Tibial artery (tissue), 4 donors: ENCODE measurements at regions not wholly inside any gene's neighbourhood (a gene's known extent, or its start where the extent isn't known, plus 50 kb on each side); places are given as distances from the start of the nearest gene placed in this dataset.

Experiments used
- DNase-seq, 2 donors: peaks; one replicate each; pipeline ENCODE4 v3.0.0-alpha.2; 2019
- H3K27ac ChIP-seq, 2 donors: fragments of 200-600 bp; sonication (generic) in 1 of 2; 1 replicate in 1 of 2; 2 replicates in 1 of 2; pipeline ENCODE4 v1.5.1; 2018 to 2019; ENCODE audit warnings: mild to moderate bottlenecking in 1 of 2
- H3K27me3 ChIP-seq, 2 donors: fragments of 200-600 bp; sonication (generic) in 1 of 2; one replicate each; pipeline versions ENCODE4 v1.5.1 to v1.6.0; 2016 to 2019
- H3K36me3 ChIP-seq, 3 donors: fragments of 200-600 bp; sonication (generic) in 2 of 3; one replicate each; pipeline ENCODE4 v1.5.1; 2016 to 2019; ENCODE audit warnings: mild to moderate bottlenecking in 2 of 3
- H3K4me1 ChIP-seq, 4 donors: fragments of 200-600 bp; sonication (generic) in 2 of 4; 1 replicate in 3 of 4; 2 replicates in 1 of 4; pipeline ENCODE4 v1.5.1; 2016 to 2019
- H3K4me3 ChIP-seq, 2 donors: fragments of 200-600 bp; sonication (generic) in 1 of 2; 1 replicate in 1 of 2; 2 replicates in 1 of 2; pipeline ENCODE4 v1.5.1; 2018 to 2019; ENCODE audit warnings: mild to moderate bottlenecking in 2 of 2
- H3K9me3 ChIP-seq, 3 donors: fragments of 200-600 bp; sonication (generic) in 1 of 3; one replicate each; pipeline ENCODE4 v1.5.1; 2016 to 2019
- intact Hi-C: fragments of 100-400 bp; cut with DNase I; formaldehyde crosslinking; loops from one replicate; pipeline ENCODE4 v1.15.0; 2023; ENCODE audit warnings: low total_unique reads
- TF ChIP-seq, protein P1 (sequence below), 2 experiments: fragments of 200-600 bp in 1 of 2; fragments of 450-650 bp in 1 of 2; IDR thresholded peaks; one replicate each; pipeline ENCODE4 v1.5.1; 2017 to 2019; ENCODE audit warnings: antibody characterized with exemption in 2 of 2, mild to moderate bottlenecking in 1 of 2, moderate library complexity in 1 of 2

DNA sequence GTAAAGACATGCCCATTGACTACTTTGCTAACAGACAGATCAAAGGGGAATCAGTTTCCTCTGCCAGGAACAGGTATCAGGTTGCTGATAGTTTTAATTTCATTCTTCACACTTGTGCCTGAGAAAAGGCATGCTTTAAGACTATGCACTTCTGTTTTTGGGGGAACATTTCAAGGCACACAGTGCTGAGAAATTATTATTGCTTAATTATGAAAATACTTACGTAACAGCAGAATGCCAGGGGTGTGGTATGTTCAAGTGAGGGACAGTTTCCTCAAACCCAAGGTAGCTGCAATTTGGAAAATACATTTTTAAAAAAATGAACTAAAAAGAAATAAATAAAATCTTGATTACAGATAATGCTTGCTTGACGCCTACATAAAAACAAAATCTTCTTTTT, 1746.1 kb upstream of the PIK3C3 start:
- Histone ChIP-seq H3K27ac (no peak overlapping the region), H3K9me3 (no peaks in the 10 kb centered on the region), H3K4me1 (no peaks in the 10 kb centered on the region), H3K4me3 (no peak overlapping the region), H3K27me3 (no peaks in the 10 kb centered on the region), H3K36me3 (no peaks in the 10 kb centered on the region)
- DNase-seq = no peak
- TF ChIP-seq, protein P1, sequence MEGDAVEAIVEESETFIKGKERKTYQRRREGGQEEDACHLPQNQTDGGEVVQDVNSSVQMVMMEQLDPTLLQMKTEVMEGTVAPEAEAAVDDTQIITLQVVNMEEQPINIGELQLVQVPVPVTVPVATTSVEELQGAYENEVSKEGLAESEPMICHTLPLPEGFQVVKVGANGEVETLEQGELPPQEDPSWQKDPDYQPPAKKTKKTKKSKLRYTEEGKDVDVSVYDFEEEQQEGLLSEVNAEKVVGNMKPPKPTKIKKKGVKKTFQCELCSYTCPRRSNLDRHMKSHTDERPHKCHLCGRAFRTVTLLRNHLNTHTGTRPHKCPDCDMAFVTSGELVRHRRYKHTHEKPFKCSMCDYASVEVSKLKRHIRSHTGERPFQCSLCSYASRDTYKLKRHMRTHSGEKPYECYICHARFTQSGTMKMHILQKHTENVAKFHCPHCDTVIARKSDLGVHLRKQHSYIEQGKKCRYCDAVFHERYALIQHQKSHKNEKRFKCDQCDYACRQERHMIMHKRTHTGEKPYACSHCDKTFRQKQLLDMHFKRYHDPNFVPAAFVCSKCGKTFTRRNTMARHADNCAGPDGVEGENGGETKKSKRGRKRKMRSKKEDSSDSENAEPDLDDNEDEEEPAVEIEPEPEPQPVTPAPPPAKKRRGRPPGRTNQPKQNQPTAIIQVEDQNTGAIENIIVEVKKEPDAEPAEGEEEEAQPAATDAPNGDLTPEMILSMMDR (IDR thresholded peaks at IDR 0.05) = no peak
- intact Hi-C loops = no loop called here

DNA sequence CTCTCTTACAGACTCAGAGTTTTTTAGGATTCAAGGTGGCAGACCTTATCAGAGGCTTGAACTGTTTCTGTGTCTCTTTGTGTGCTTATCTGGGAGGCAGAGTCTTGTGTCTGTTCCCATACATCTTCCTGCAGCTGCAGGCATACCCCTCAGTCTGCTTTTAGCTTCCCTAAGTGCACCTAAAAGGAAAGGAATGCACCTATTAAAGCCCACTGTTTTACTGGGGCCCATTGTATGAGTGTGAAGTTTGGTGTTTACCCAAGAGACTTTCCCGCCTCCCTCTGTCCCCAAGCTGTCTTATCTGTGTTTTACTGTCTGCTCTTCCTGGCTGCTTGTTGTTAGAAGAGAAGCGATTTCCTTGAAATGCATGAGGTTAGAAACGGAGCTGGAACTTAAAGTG, 1757.3 kb upstream of the PIK3C3 start:
- Histone ChIP-seq H3K27me3 (no peaks in the 10 kb centered on the region), H3K27ac (no peak overlapping the region), H3K4me1 (no peaks in the 10 kb centered on the region), H3K4me3 (no peak overlapping the region), H3K9me3 (no peaks in the 10 kb centered on the region), H3K36me3 (no peaks in the 10 kb centered on the region)
- TF ChIP-seq, protein P1 (IDR thresholded peaks at IDR 0.05) = no peak
- DNase-seq = no peak
- intact Hi-C loops = no loop called here

DNA sequence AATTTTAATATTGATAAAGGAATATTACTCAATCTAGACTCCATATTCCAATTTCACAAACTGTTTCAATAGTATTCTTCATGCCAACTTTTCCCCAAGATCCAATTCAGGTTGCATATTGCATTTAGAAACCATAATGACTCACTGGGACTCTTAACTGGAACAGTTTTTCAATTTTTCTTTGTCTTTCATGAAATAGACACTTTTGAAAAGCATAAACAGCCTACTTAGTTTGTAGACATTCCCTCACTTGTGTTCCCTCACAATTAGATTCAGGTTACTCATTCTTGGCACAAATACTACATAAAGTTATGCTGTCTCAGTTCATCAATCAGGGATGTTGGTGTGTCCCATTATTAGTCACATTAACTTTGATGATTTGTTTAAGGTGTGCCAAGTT, 1768.4 kb upstream of the PIK3C3 start:
- H3K27me3 ChIP-seq = no peaks in the 10 kb centered on the region
- TF ChIP-seq, protein P1 (IDR thresholded peaks at IDR 0.05) = no peak
- intact Hi-C loops = no loop called here
- no peak for DNase-seq
- H3K36me3 ChIP-seq = no peaks in the 10 kb centered on the region
- no peak overlapping the region for H3K27ac ChIP-seq
- H3K9me3 ChIP-seq = no peaks in the 10 kb centered on the region
- H3K4me1 ChIP-seq = no peaks in the 10 kb centered on the region
- no peak overlapping the region for H3K4me3 ChIP-seq

DNA sequence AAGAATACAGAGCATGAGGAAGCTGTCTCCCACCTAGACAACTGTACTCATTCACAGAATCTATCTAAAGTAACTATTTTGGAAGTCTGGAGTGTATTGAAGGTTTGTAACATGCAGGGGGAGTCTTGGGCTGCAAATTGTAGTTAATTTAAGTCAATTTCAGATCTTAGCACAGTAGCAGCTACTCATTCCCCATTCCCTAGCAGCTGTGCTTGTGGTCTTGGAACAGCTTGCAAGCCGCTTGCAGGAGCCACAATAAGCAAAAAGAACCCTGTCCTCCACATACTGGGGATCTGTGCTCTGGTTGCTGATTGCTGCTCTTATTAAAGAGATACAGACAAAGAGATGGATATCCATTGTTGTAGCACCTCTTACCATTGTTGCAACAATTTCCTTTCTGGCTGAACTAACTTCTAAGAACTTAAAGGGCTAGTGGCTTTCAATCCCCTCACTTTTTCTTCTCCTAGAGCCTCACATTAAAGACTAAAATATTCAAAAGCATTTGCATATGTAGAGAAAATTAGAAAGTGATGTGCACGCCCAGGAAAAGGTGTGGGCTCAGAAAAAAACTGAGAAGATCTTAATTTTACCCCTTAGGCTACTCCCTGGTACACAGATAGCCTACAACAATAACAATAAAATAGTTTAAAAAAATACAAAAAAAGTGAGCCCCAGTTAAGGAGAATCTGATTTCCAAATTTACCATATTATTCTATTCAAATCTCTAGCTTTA, 1775.1 kb upstream of the PIK3C3 start:
- H3K4me1 ChIP-seq = no peaks in the 10 kb centered on the region
- no peaks in the 10 kb centered on the region for H3K9me3 ChIP-seq
- no peak for DNase-seq
- no peaks in the 10 kb centered on the region for H3K27me3 ChIP-seq
- no peak overlapping the region for H3K27ac ChIP-seq
- intact Hi-C loops = no loop called here
- no peaks in the 10 kb centered on the region for H3K36me3 ChIP-seq
- TF ChIP-seq, protein P1 (IDR thresholded peaks at IDR 0.05) = no peak
- H3K4me3 ChIP-seq = no peak overlapping the region

DNA sequence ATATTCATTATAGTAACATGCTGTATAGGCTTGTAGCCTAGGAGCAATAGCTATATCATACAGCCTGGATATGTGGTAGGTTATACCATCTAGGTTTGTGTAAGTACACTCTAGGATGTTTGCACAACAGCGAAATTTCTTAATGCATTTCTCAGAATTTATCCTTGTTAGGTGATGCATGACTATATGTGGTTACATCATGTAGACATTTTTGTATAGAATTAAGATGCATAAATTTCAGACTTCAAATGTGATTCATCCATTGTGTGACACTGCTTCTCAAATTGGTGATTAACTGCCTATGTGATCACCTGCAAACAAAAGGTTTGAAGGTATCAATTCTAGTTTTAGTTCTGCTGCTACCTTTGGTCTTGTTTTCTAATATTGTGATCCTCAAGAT, 1787.0 kb upstream of the PIK3C3 start:
- H3K9me3 ChIP-seq = no peaks in the 10 kb centered on the region
- no peak overlapping the region for H3K4me3 ChIP-seq
- TF ChIP-seq, protein P1 (IDR thresholded peaks at IDR 0.05) = no peak
- H3K27ac ChIP-seq = no peak overlapping the region
- no peaks in the 10 kb centered on the region for H3K36me3 ChIP-seq
- no peak for DNase-seq
- no peaks in the 10 kb centered on the region for H3K4me1 ChIP-seq
- intact Hi-C loops = no loop called here
- no peaks in the 10 kb centered on the region for H3K27me3 ChIP-seq

DNA sequence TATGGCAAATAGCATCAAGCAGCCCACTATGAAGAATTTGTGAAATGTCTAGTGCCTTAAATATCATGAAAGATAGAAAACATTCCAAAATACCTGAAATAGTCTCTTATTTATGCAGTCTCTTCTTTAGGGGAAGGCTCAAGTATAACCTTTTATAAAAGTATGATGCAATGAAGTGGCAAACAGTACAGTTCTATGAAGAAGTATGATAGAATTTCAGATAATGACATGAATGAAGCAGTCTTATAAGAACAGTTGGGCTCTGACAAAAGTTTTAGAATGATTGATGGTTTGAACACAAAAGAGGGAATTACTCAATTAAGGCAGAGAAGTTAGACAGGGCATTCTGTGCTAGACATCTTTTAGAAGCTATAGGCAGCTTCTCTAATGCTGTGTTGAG, 1791.8 kb upstream of the PIK3C3 start:
- DNase-seq = no peak
- Histone ChIP-seq H3K4me1 (no peaks in the 10 kb centered on the region), H3K27ac (no peak overlapping the region), H3K4me3 (no peak overlapping the region), H3K9me3 (no peaks in the 10 kb centered on the region), H3K36me3 (no peaks in the 10 kb centered on the region), H3K27me3 (no peaks in the 10 kb centered on the region)
- intact Hi-C loops = no loop called here
- TF ChIP-seq, protein P1 (IDR thresholded peaks at IDR 0.05) = no peak
